SU-DHL-6 (cell line): ENCODE measurements at regions not wholly inside any gene's neighbourhood (a gene's known extent, or its start where the extent isn't known, plus 50 kb on each side); places are given as distances from the start of the nearest gene placed in this dataset.
"Not testable (repeated sequence)": the region's sequence is repeated elsewhere in the genome, so short reads cannot be mapped to it uniquely, and the experiment has no call there.

ENCODE experiments used
- H2AFZ ChIP-seq: fragments of 200-600 bp; sonication (generic); 2 replicates; pipeline ENCODE4 v1.6.1; 2014; ENCODE audit warnings: low read depth, mild to moderate bottlenecking, moderate library complexity, mixed read lengths, antibody characterized with exemption, low read length; ENCODE audit not compliant: severe bottlenecking
- H3F3A ChIP-seq: fragments of 200-600 bp; shearing (Covaris generic); 2 replicates; pipeline ENCODE4 v1.6.0; 2016; ENCODE audit warnings: antibody characterized with exemption, mild to moderate bottlenecking; ENCODE audit not compliant: insufficient read depth
- H3K27ac ChIP-seq: fragments of 200-600 bp; sonication (generic); 2 replicates; pipeline ENCODE4 v1.5.1; 2016; ENCODE audit warnings: low read depth, mild to moderate bottlenecking, low read length, moderate library complexity, mixed read lengths
- H3K27me3 ChIP-seq: fragments of 200-600 bp; sonication (generic), shearing (Covaris generic); 2 replicates; pipeline ENCODE4 v1.6.0; 2014; ENCODE audit warnings: mild to moderate bottlenecking, low read length
- H3K36me3 ChIP-seq: fragments of 200-600 bp; sonication (generic); 2 replicates; pipeline ENCODE4 v1.6.1; 2014; ENCODE audit warnings: mild to moderate bottlenecking, low read length, mixed read lengths
- H3K4me2 ChIP-seq: fragments of 300-600, 200-600 bp; shearing (Covaris generic), sonication (generic); 2 replicates; pipeline ENCODE4 v1.6.0; 2014; ENCODE audit warnings: low read length, low read depth, mild to moderate bottlenecking; ENCODE audit not compliant: poor library complexity, severe bottlenecking
- H3K4me3 ChIP-seq: fragments of 200-600 bp; sonication (generic); 2 replicates; pipeline ENCODE4 v1.5.1; 2014; ENCODE audit warnings: antibody characterized with exemption, low read length, mild to moderate bottlenecking, mixed read lengths; ENCODE audit not compliant: insufficient read depth, poor library complexity, severe bottlenecking
- H3K79me2 ChIP-seq: fragments of 200-600 bp; sonication (generic); 2 replicates; pipeline ENCODE4 v1.6.1; 2014; ENCODE audit warnings: mild to moderate bottlenecking, low read length, moderate library complexity; ENCODE audit not compliant: insufficient read depth
- H3K9ac ChIP-seq: fragments of 200-600 bp; sonication (generic); 2 replicates; pipeline ENCODE4 v1.7.0; 2014; ENCODE audit warnings: mild to moderate bottlenecking, low read length
- H3K9me2 ChIP-seq: fragments of 200-600 bp; sonication (generic); replicated peaks from 2 replicates; pipeline ENCODE4 v1.6.1; 2014; ENCODE audit warnings: low read length; ENCODE audit not compliant: insufficient read depth
- H3K9me3 ChIP-seq: fragments of 200-600 bp; sonication (generic); 2 replicates; pipeline ENCODE4 v1.6.1; 2014; ENCODE audit warnings: low read length, mixed read lengths; ENCODE audit not compliant: insufficient read depth
- H4K20me1 ChIP-seq: fragments of 200-600 bp; sonication (generic); 2 replicates; pipeline ENCODE4 v1.6.1; 2014; ENCODE audit warnings: low read depth, mild to moderate bottlenecking, antibody characterized with exemption, low read length, moderate library complexity, mixed read lengths
- EZH2phosphoT487 ChIP-seq: fragments of 200-600 bp; sonication (generic), shearing (Covaris generic); conservative IDR thresholded peaks from 2 replicates; pipeline ENCODE4 v1.6.1; 2018; ENCODE audit warnings: mild to moderate bottlenecking, antibody characterized with exemption, low read length, moderate library complexity, mixed read lengths
- TF ChIP-seq, protein P1 (sequence below): fragments of 200-600 bp; sonication (generic); IDR thresholded peaks from one replicate; pipeline ENCODE4 v1.5.1; 2017; ENCODE audit warnings: antibody characterized with exemption, mild to moderate bottlenecking, low read length, moderate library complexity; ENCODE audit not compliant: insufficient read depth, poor library complexity, severe bottlenecking

- no peaks in the 10 kb centered on the region for H3K36me3 ChIP-seq
- H3F3A ChIP-seq, result no peaks in the 10 kb centered on the region
- H3K9me3 ChIP-seq, result no peaks in the 10 kb centered on the region
- H3K9me2 ChIP-seq, result no peaks in the 10 kb centered on the region
- H4K20me1 ChIP-seq, result no peaks in the 10 kb centered on the region
- TF ChIP-seq, protein P1, sequence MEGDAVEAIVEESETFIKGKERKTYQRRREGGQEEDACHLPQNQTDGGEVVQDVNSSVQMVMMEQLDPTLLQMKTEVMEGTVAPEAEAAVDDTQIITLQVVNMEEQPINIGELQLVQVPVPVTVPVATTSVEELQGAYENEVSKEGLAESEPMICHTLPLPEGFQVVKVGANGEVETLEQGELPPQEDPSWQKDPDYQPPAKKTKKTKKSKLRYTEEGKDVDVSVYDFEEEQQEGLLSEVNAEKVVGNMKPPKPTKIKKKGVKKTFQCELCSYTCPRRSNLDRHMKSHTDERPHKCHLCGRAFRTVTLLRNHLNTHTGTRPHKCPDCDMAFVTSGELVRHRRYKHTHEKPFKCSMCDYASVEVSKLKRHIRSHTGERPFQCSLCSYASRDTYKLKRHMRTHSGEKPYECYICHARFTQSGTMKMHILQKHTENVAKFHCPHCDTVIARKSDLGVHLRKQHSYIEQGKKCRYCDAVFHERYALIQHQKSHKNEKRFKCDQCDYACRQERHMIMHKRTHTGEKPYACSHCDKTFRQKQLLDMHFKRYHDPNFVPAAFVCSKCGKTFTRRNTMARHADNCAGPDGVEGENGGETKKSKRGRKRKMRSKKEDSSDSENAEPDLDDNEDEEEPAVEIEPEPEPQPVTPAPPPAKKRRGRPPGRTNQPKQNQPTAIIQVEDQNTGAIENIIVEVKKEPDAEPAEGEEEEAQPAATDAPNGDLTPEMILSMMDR, result no peak
- TF ChIP-seq EZH2phosphoT487, result no peak
- H3K4me3 ChIP-seq, result no peak overlapping the region
- H3K4me2 ChIP-seq, result no peak overlapping the region
- no peaks in the 10 kb centered on the region for H3K79me2 ChIP-seq
- H3K27me3 ChIP-seq, result no peaks in the 10 kb centered on the region
- no peak overlapping the region for H2AFZ ChIP-seq
- H3K27ac ChIP-seq, result no peak overlapping the region
- no peak overlapping the region for H3K9ac ChIP-seq
Measured at GRCh38 chr17:22517716-22518115, 825.4 kb downstream of the KCNJ18 start.

GRCh38 chr17:22518185-22518584 is 825.9 kb downstream of the KCNJ18 start:
- Histone ChIP-seq H3K9ac (no peak overlapping the region), H4K20me1 (no peaks in the 10 kb centered on the region), H3K79me2 (no peaks in the 10 kb centered on the region)

DNA sequence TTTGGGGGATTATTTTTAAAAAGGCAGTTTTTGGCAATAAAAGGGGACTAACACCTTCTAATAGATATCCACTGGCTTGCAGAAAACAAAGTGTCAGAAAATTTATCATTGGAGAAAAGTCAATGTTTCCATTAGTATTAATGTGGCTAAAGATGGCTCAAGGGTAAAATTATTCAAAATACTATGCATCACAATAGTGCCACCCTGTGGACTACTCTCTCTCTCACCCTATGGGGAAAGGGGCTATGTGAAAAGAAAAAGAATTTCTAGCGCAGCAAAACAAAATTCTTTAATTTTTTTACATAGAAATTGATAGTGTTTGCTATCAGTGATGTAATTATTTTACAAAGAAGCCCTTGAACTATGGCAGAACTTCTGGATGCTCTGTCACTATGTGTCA is 856.5 kb downstream of the KCNJ18 start:
- not testable (repeated sequence) for H3K9ac ChIP-seq, H3K36me3 ChIP-seq, H4K20me1 ChIP-seq, H3K27ac ChIP-seq, H3F3A ChIP-seq, H3K79me2 ChIP-seq, H3K4me3 ChIP-seq, H3K4me2 ChIP-seq, H3K9me2 ChIP-seq, H2AFZ ChIP-seq, H3K9me3 ChIP-seq, H3K27me3 ChIP-seq

More at GRCh38 chr17:22518185-22518584, 825.9 kb downstream of the KCNJ18 start:
- no peaks in the 10 kb centered on the region for H3K9me2 ChIP-seq
- H2AFZ ChIP-seq, result no peak overlapping the region
- TF ChIP-seq, protein P1, result no peak
- no peaks in the 10 kb centered on the region for H3F3A ChIP-seq
- H3K4me2 ChIP-seq, result no peak overlapping the region
- H3K9me3 ChIP-seq, result no peaks in the 10 kb centered on the region
- no peak overlapping the region for H3K4me3 ChIP-seq
- no peak overlapping the region for H3K27ac ChIP-seq
- H3K27me3 ChIP-seq, result no peaks in the 10 kb centered on the region
- no peaks in the 10 kb centered on the region for H3K36me3 ChIP-seq

DNA sequence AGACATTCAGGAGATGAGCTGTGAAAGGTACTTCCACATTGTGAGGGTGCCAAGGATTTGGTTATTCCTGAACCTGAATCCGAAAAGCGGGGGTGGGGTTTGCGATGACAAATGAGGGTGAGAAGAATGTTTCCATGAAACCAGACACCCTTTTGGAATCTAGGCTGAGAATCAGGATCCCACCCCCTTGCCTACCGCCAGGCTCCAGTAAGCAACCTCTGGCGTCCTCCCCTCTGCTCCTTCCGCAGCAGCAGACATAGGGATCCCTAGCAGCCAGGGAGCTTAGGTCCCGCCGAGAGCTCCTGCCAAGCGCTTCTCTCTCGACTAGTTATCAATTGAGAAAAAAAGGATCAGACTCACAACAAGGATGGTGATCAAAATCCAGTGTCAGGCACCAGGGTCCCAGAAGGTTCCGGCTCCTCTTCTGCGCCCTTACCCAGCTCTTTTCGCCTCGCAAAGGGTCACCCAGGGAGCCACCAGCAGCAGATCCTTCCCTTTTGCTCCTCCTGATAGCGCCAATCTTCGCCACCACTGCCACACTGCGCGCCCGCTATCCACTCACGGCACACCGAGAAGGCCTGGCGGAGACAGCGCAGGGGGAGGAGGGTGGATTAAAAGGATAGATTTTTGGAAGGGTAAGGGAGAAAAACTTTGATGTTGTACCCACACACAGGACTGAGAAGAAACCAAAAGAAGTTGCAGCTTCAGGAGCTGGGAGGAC is 859.5 kb downstream of the KCNJ18 start:
- not testable (repeated sequence) for H4K20me1 ChIP-seq, H2AFZ ChIP-seq, H3K9me2 ChIP-seq, H3K4me2 ChIP-seq, H3K36me3 ChIP-seq, H3F3A ChIP-seq, H3K9ac ChIP-seq, H3K27ac ChIP-seq, H3K79me2 ChIP-seq, H3K27me3 ChIP-seq, H3K9me3 ChIP-seq, H3K4me3 ChIP-seq
